Cardiac septum (tissue), 1 donor: ENCODE measurements at regions not wholly inside any gene's neighbourhood (a gene's known extent, or its start where the extent isn't known, plus 50 kb on each side); places are given as distances from the start of the nearest gene placed in this dataset.

ENCODE experiments used
- DNase-seq: peaks from one replicate; pipeline ENCODE4 v3.0.0-alpha.2; 2020; ENCODE audit warnings: low spot score
- intact Hi-C: fragments of 100-400 bp; cut with DNase I; formaldehyde crosslinking; loops from one replicate; pipeline ENCODE4 v1.14.0; 2022
- donor health status: DM: no; HTN: no; CAD: no.

GRCh38 chr13:22405891-22406290 is 735.0 kb downstream of the FGF9 start:
- no peak for DNase-seq

GRCh38 chr13:22412452-22412851 is 741.6 kb downstream of the FGF9 start:
- intact Hi-C loops, result no loop called here
- no peak for DNase-seq

More at GRCh38 chr13:22405891-22406290, 735.0 kb downstream of the FGF9 start:
- intact Hi-C loops, result no loop called here

GRCh38 chr13:22422023-22422422 is 751.1 kb downstream of the FGF9 start:
- intact Hi-C loops, result loop anchor here (10.0 kb wide), 1 partner anchor 747 kb away; the partner anchor contains the start of gene FGF9
- no peak for DNase-seq

- intact Hi-C loops, result loop anchor here (10.0 kb wide), 1 partner anchor 748 kb away; the partner anchor contains the start of gene FGF9
- DNase-seq, result no peak
Measured at GRCh38 chr13:22422712-22423111, 751.8 kb downstream of the FGF9 start.

- intact Hi-C loops, result loop anchor here (10.0 kb wide), 1 partner anchor 748 kb away; the partner anchor contains the start of gene FGF9
Measured at GRCh38 chr13:22423261-22423660, 752.4 kb downstream of the FGF9 start.

GRCh38 chr13:22425087-22425486 is 754.2 kb downstream of the FGF9 start:
- intact Hi-C loops, result loop anchor here (10.0 kb wide), 1 partner anchor 750 kb away; the partner anchor contains the start of gene FGF9
- no peak for DNase-seq

More at GRCh38 chr13:22423261-22423660, 752.4 kb downstream of the FGF9 start:
- DNase-seq, result no peak

- no peak for DNase-seq
- intact Hi-C loops, result loop anchor here (10.0 kb wide), 1 partner anchor 752 kb away; the partner anchor contains the start of gene FGF9
Measured at GRCh38 chr13:22427066-22427465, 753.7 kb upstream of the SGCG start.

GRCh38 chr13:22427783-22428182 is 753.0 kb upstream of the SGCG start:
- intact Hi-C loops, result loop anchor here (10.0 kb wide), 1 partner anchor 753 kb away; the partner anchor contains the start of gene FGF9
- no peak for DNase-seq

- intact Hi-C loops, result loop anchor here (10.0 kb wide), 1 partner anchor 754 kb away; the partner anchor contains the start of gene FGF9
- DNase-seq, result no peak
Measured at GRCh38 chr13:22428188-22428828, 752.5 kb upstream of the SGCG start.

GRCh38 chr13:22432690-22433089 is 748.1 kb upstream of the SGCG start:
- no peak for DNase-seq
- intact Hi-C loops, result no loop called here

- intact Hi-C loops, result no loop called here
- DNase-seq, result no peak
Measured at GRCh38 chr13:22447132-22447886, 733.5 kb upstream of the SGCG start.

- intact Hi-C loops, result no loop called here
- DNase-seq, result no peak
Measured at GRCh38 chr13:22449251-22449650, 731.5 kb upstream of the SGCG start.

GRCh38 chr13:22451327-22451741 is 729.4 kb upstream of the SGCG start:
- intact Hi-C loops, result no loop called here

GRCh38 chr13:22454586-22454985 is 726.2 kb upstream of the SGCG start:
- DNase-seq, result no peak
- intact Hi-C loops, result no loop called here

More at GRCh38 chr13:22451327-22451741, 729.4 kb upstream of the SGCG start:
- DNase-seq, result no peak

- intact Hi-C loops, result no loop called here
- no peak for DNase-seq
Measured at GRCh38 chr13:22455036-22455435, 725.7 kb upstream of the SGCG start.

- DNase-seq, result no peak
- intact Hi-C loops, result no loop called here
Measured at GRCh38 chr13:22461854-22462490, 718.8 kb upstream of the SGCG start.

GRCh38 chr13:22463089-22463488 is 717.7 kb upstream of the SGCG start:
- intact Hi-C loops, result no loop called here
- DNase-seq, result no peak

GRCh38 chr13:22468045-22468444 is 712.7 kb upstream of the SGCG start:
- no peak for DNase-seq
- intact Hi-C loops, result no loop called here

- intact Hi-C loops, result no loop called here
- DNase-seq, result no peak
Measured at GRCh38 chr13:22468824-22469223, 712.0 kb upstream of the SGCG start.

GRCh38 chr13:22469452-22469851 is 711.3 kb upstream of the SGCG start:
- no peak for DNase-seq
- intact Hi-C loops, result no loop called here
